ENCODE measurements at regions not wholly inside any gene's neighbourhood (a gene's known extent, or its start where the extent isn't known, plus 50 kb on each side); places are given as distances from the start of the nearest gene placed in this dataset.

- no peak for DNase-seq (ENCODE audit: low read depth)
Measured at GRCh38 chr14:54209511-54210250, 187.1 kb upstream of the CDKN3 start.

- no peak for DNase-seq (ENCODE audit: low read depth)
Measured at GRCh38 chr14:54211551-54212308, 185.1 kb upstream of the CDKN3 start.

DNA sequence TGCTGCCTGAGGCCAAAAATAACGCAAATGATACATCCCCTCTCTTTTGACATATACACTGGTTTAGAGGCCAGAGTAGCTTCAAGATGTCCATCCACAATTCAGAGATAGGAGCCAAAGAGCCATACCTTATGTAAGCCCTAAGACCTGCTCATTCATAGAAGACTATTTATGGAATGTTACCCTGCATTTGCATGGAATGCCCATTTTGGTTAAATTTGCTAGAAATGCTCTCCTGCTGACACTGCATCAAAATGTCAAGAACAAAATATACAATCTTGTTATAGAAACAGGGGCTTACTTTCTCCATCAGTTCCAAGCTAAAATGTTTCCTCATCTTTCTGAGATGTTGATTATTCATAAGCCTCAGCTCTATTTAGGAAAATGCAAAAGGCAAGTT lies 183.3 kb upstream of the CDKN3 start:
- DNase-seq (ENCODE audit: low read depth), result no peak

DNA sequence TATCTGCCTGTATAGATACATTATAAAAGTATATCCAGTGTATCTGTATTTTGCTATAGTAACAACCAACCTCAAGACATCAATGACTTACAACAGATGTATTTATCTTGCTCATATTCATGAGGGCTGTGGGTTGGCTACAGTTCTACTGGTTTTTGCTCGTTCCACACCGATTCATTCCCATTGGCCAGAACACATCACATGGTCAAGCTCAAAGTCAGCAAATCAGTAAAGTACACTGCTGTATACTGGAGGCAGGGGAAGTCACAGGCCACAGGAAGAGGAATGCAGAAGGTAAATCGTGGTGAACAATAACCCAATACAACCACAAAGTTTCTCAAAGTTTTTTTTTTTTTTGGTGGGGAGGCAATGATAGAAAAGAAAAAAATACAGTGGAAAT lies 180.0 kb upstream of the CDKN3 start:
- DNase-seq (ENCODE audit: low read depth), result no peak

- DNase-seq (ENCODE audit: low read depth), result no peak
Measured at GRCh38 chr14:54219261-54220070, 177.3 kb upstream of the CDKN3 start.

DNA sequence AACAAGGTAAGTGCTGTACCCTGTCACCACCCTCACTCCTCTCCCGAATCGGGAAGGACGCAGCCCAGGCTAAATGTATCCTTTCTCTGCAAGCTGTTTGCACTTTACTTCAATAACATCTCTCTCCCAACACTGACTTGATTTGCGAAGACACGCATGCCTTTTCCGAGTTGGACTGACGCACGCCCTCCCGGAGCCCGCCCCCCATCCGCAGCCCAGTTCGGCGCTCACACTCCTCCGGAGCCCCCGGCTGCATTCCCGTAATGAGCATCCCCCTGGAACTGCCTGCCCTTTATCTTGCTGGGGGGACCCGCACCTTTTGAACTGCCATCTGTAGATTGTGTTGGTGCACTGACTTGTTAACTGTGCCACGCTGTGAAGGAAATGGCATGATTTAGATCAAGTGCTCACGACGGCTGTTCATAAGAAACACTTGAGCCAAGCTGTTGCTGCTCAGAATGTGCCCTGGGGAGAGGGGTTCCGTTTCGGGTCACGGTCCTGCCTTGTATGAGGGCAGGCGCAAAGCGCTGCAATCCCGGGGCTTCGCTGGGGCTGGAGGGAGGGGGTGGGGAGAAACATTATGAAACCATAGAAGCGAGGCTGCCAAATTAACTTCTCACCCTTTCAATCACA lies 176.6 kb upstream of the CDKN3 start:
- DNase-seq (ENCODE audit: low read depth), result no peak

DNA sequence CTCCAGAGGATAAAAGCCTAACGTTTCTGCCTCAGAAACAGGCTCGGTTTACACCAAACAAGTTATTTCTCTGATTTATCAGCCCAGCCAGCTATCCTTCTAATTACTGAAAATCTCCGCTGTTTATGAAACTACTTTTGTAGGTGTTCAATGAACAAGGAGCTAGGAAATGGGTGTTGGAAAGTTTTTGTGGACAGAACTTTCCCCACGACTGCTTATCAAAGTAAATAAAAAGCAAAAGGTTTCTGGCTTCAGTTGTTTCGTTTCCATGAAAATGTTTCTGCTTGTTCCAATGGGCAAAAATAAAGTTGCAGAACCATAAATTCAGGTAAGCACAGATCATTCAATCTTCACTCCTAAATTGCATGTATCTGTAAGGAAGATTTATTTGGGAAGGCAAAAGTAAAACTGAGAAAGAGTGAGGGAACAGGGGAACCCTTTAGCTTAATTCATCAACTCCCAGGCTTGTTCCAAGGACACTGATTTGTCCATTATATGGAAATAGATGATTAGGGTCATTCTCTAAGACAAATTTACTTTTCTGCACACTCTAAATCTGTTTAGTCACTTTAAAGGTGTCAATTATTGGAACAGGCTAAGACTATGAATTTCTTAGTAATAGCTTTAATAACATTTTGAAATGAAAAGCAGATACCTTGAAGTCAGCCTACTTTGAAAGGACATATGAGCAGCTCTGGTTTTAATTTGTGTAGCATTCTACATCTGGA lies 175.9 kb upstream of the CDKN3 start:
- DNase-seq (ENCODE audit: low read depth), result no peak

- no peak for DNase-seq (ENCODE audit: low read depth)
Measured at GRCh38 chr14:54221432-54221803, 175.4 kb upstream of the CDKN3 start.

- DNase-seq (ENCODE audit: low read depth), result no peak
Measured at GRCh38 chr14:54221971-54222370, 174.8 kb upstream of the CDKN3 start.

- DNase-seq (ENCODE audit: low read depth), result no peak
Measured at GRCh38 chr14:54223831-54224402, 172.9 kb upstream of the CDKN3 start.

DNA sequence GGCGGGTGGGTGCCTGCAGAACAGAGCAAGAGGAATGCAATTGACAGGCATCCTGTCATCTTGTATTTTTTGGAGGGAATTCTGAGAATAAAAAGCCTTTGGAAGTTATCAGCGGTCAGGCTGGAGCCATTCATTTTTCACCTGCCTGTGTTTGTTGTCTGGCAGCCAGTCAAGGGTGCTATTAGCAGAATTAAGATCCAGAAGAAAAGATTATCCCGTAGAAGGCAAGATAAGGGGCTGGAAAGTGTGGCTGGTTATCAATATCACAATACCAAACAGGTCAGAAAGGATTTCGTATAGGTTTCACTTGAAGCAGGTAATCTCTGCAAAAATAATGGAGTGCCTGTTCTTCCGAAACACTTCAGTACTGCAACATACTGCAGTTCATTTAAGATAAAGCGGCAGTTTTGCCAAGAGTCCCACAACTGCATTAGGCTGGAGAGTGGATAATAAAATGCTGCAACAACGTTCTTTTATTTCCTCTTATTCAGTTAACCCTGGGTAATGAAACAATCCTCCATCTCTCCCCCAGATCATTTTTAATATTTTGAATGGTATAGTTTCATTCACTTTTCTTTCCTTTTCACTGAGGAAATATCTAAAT lies 171.2 kb upstream of the CDKN3 start:
- DNase-seq (ENCODE audit: low read depth), result no peak

DNA sequence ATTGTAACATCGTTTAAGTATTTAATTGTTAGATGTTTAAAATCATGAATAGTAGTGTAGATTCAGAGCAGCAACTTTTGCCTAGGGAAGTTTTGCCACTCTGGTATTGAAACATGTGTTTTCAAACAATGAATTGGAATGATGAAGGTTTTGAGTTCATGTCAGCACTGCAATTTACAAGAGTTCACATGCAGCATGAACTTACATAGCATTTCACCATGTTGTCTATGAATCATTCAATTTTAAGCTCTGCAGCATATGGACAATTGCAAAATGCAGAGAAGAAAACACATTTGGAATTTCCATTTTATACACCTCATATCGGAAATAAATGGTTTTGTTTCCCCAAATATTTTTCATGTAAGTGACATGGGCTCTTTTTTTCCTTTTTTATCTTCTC lies 170.7 kb upstream of the CDKN3 start:
- no peak for DNase-seq (ENCODE audit: low read depth)

DNA sequence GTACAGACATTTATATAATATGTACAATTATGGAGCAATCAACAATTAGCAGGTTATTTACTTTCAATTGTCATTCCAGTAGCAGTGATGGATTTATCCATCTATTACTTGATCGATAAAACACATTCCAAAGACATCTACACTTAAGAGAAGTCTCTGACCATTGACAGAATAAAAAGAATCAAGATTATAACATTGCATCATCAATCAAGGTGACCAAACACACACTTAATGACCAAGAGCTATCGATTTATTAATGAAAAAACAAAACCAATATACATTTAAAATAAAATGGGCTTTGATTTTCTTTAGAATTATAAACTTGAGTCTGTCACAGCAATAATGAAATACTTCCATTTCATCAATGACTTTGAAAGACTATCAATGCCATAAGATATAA lies 170.2 kb upstream of the CDKN3 start:
- no peak for DNase-seq (ENCODE audit: low read depth)

GRCh38 chr14:54229136-54229535 lies 167.7 kb upstream of the CDKN3 start:
- no peak for DNase-seq (ENCODE audit: low read depth)

DNA sequence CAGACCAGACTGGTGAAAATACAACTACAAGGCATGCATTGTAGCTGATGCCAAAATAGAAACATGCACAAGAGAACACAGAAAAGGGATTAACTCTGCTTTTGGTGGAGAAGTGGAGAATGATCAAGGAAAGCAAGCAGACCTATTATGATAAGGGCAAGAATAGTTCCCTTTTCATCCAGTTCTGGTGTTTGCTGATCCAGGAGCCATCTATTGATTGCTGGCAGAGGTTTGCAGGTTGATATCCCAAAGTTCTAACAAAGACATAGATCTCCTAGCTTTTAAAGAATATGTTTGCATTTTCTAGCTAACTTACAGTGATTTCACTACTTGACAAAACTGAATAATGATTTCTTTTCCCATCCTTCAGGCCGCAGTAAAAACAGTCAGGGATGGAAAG lies 166.2 kb upstream of the CDKN3 start:
- no peak for DNase-seq (ENCODE audit: low read depth)

- DNase-seq (ENCODE audit: low read depth), result no peak
Measured at GRCh38 chr14:54232735-54233134, 164.1 kb upstream of the CDKN3 start.

DNA sequence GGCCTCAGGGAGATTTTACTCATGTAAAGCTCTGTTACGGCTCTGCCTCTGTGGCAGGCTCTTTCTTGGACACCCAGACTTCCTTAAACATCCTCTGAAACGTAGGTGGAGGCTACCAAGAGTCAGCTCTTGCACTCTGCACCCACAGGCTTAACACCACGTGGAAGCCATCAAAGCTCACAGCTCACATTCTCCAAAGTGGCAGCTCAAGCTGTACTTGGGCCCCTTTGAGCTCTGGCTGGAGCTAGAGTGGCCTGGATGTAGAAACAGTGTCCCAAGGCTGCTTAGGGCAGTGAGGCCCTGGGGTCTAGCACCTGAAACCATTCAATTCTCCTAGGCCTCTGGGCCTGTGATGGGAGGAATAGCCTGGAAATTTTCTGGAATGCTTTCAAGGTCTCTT lies 155.3 kb upstream of the CDKN3 start:
- DNase-seq (ENCODE audit: low read depth), result no peak

DNA sequence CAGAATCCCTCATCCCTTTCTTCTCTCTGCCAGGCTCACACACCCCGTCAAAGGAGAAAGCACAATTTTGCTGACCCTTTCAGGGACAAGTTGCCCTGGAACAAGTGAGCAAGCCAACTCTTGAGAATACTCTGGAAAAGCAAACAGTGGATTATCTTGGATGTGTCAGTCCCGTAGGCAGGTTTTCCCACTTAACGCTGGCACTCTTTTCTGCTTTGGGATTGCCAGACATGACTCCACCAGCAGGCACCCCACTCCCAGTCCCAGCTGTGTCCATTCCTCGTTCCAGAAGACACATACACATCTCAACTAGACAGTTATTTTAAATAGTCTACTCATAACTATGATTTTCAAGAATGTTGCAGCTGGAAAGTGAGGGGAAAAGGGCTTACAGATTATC lies 145.5 kb upstream of the CDKN3 start:
- no peak for DNase-seq (ENCODE audit: low read depth)

DNA sequence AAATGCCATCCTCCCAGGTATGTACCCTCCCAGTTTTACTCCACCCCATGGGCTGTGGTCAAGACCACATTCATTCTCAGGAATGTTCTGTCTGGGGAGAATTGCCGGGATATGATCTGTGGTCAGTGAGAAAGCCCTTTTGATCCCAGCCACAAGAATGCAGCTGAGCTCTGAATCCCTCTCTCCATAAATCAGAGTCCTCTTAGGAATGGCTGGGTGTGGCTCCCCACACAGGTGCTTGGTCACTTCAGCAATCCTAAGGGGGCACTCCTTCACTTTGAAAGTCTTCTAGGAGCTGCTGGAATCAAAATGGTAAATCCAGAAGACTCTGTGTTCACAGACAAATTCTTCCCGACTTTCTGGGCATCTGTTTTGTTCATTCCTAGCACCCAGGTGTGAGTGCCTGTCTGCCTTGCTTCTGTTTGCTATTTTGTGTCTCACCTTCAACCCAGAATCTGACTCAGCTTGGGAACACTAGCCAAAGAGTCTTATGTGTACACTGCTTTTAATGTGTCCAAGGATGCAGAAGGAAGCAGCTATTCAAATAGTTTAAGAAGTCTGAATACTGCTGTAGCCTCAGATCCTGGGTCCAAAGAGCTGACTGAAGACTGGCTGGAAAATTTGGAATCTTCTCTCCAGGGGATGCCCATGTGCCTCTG lies 144.6 kb upstream of the CDKN3 start:
- DNase-seq (ENCODE audit: low read depth), result no peak

DNA sequence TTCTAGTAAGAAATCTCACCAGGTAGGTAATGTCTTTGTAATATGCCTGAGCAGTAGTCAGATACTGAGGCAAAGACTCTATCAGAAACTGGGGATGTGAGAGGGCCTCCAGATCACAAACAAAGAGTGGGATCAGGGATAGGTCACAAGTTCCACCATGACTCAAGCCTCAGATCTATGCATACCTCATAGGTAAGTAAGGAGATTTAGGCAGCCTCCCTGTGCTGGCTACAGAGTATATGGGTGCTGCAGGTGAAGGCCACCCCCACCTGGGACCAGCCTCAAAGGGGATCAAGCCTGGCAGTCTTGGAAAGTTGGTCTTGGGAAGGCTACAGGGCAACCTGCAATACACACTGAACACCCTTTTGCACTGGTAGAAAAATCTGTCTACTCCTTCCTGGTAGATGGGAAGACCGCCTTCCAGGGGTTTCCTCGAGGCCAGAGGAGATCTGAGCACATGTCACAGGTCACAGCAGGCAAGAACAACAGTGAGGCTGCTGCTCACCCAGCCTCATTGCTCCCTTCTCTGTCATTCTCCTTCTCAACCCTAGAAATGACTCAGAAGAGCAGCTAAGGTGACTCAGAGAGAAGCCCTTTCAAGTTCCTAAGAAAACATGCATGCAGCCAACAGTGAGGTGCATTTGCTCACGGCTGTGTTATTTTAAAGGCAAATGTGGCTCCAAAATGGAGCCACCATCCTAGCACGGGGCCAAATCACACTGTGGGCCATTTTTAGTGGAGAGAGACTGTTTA lies 143.4 kb upstream of the CDKN3 start:
- no peak for DNase-seq (ENCODE audit: low read depth)

Measured in activated T-cell treated with anti-CD3 and anti-CD28 coated beads for 24 hours (primary cell).